Heart left ventricle (tissue), 16 donors: ENCODE measurements at regions not wholly inside any gene's neighbourhood (a gene's known extent, or its start where the extent isn't known, plus 50 kb on each side); places are given as distances from the start of the nearest gene placed in this dataset.

Experiments used
- ATAC-seq, 4 donors: fragments of 200-7000 bp; cut with Tn5 transposase; one replicate each; pipeline ENCODE4 v1.9.1; 2020 to 2022; ENCODE audit warnings: moderate library complexity in 4 of 4, mild to moderate bottlenecking in 3 of 4, moderate number of reproducible peaks in 1 of 4
- DNase-seq, 5 donors: peaks; one replicate each; pipeline ENCODE4 v3.0.0-alpha.2; 2020
- H3K27ac ChIP-seq, 12 donors: fragments of 200-600 bp; sonication (generic) in 4 of 12; one replicate each; pipeline versions ENCODE4 v1.5.0 to v1.8.0; 2016 to 2022; ENCODE audit warnings: mild to moderate bottlenecking in 2 of 12
- H3K27me3 ChIP-seq, 9 donors: fragments of 200-600 bp; sonication (generic) in 2 of 9; one replicate each; pipeline versions ENCODE4 v1.5.1 to v1.8.0; 2016 to 2022; ENCODE audit warnings: mild to moderate bottlenecking in 3 of 9
- H3K36me3 ChIP-seq, 9 donors: fragments of 200-600 bp; sonication (generic) in 2 of 9; one replicate each; pipeline versions ENCODE4 v1.5.0 to v1.8.0; 2018 to 2022; ENCODE audit warnings: mild to moderate bottlenecking in 2 of 9
- H3K4me1 ChIP-seq, 12 donors: fragments of 200-600 bp; sonication (generic) in 4 of 12; one replicate each; pipeline versions ENCODE4 v1.5.0 to v1.8.0; 2016 to 2022; ENCODE audit warnings: mild to moderate bottlenecking in 3 of 12
- H3K4me3 ChIP-seq, 12 donors: fragments of 200-600 bp; sonication (generic) in 4 of 12; one replicate each; pipeline versions ENCODE4 v1.5.0 to v1.8.0; 2017 to 2022; ENCODE audit warnings: mild to moderate bottlenecking in 9 of 12, moderate library complexity in 4 of 12
- H3K9me3 ChIP-seq, 12 donors: fragments of 200-600 bp; sonication (generic) in 4 of 12; one replicate each; pipeline versions ENCODE4 v1.5.0 to v1.8.0; 2016 to 2022; ENCODE audit warnings: mild to moderate bottlenecking in 1 of 12
- POLR2A ChIP-seq, 2 donors: fragments of 450-650 bp; IDR thresholded peaks; one replicate each; pipeline ENCODE4 v1.6.1; 2017; ENCODE audit warnings: antibody characterized with exemption in 2 of 2, mild to moderate bottlenecking in 2 of 2, moderate library complexity in 2 of 2
- WGBS, 4 donors: extraction: QIAGEN DNeasy Blood & Tissue Kit in 2 of 4; methylation state at CpG; one replicate each; pipeline versions ENCODE4 v1.1.5 to v1.1.7; 2013 to 2018; 5-methylcytosine and 5-hydroxymethylcytosine counted together
- intact Hi-C, 10 donors: fragments of 100-400 bp; cut with DNase I; formaldehyde crosslinking; loops; one replicate each; pipeline versions ENCODE4 v1.11.1 to v1.14.2; 2022
- TF ChIP-seq, protein P1 (sequence below), 12 donors: fragments of 200-600 bp; sonication (generic) in 4 of 12; IDR thresholded peaks; one replicate each; pipeline versions ENCODE4 v1.5.0 to v1.8.0; 2018 to 2022; ENCODE audit warnings: antibody characterized with exemption in 12 of 12, mild to moderate bottlenecking in 5 of 12
- donor health status: ischemic (EF 13 %, LVEDD 7.1; RV severe dilation, severe dysfunction).
- donor health status: healthy with polysubstance abuse.
- donor health status: DM: no; HTN: yes; CAD: no.
- donor health status: DM: no; HTN: no; CAD: no.
- donor health status: ischemic (EF 25% LVEDD 6.9; RV normal size, moderate dysfunction).
- donor health status: ischemic (EF 25% LVEDD 5.7; RV mildly dilated, moderate dysfunction).
- donor health status: healthy.
- donor health status: DM: yes; HTN: yes; CAD: no.
- donor health status: ischemic (EF 35%, LVEDD 5.7; RV mildly dilated, moderate dysfunction).
- donor health status: nonischemic (EF 11% LVEDD 7.7; RV severe dilation, severe dysfunction).
- donor health status: DM: yes; HTN: yes; CAD: no.
- donor health status: PGD.
- donor health status: ischemic (EF 29% LVEDD 5.4; RV normal size, mild dysfunction).
- donor health status: nonischemic (EF 23%, LVEDD 6.1; RV moderate dilation, normal function).

DNA sequence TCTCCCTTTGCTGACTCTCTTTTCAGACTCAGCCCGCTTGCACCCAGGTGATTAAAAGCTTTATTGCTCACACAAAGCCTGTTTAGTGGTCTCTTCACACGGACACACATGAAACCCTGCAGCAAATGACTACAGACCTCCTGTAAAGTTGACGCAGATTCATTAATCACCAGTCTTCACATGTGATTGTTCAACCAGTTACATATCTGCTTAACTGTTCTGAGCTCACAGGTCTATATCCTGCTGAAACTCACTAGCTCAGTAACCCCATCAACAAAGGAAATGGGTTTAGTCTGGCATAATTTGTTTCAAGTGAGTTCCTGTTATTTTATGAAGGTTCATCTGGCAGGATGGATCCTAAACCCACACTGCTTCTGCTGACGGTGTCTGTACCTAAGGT lies 68.4 kb upstream of the GJA8 start:
- no peaks in the 10 kb centered on the region for H3K36me3 ChIP-seq
- WGBS, 4 donors = 60 to 72% (median 70%) methylated on average over 4 of the region's 4 CpGs

DNA sequence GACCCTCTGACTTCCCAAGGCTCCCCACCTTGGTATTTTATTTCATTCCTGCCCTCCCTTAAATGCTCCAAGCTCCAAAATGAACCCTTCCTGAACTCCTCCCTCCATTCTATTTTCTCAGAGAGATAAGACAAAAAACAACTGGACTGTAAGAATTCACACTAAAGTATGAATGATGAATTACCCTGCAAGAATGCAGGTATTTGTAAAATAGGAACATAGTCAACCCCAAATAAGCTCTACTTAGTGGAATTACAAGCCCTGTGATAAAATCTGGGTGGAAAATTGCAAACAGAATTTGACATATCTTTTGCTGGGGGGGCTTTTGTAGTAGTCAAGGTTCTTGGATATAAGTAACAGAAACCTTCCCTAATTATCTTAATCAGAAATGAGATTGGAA lies 67.8 kb upstream of the GJA8 start:
- TF ChIP-seq POLR2A (IDR thresholded peaks at IDR 0.05) = no peak
- TF ChIP-seq, protein P1, sequence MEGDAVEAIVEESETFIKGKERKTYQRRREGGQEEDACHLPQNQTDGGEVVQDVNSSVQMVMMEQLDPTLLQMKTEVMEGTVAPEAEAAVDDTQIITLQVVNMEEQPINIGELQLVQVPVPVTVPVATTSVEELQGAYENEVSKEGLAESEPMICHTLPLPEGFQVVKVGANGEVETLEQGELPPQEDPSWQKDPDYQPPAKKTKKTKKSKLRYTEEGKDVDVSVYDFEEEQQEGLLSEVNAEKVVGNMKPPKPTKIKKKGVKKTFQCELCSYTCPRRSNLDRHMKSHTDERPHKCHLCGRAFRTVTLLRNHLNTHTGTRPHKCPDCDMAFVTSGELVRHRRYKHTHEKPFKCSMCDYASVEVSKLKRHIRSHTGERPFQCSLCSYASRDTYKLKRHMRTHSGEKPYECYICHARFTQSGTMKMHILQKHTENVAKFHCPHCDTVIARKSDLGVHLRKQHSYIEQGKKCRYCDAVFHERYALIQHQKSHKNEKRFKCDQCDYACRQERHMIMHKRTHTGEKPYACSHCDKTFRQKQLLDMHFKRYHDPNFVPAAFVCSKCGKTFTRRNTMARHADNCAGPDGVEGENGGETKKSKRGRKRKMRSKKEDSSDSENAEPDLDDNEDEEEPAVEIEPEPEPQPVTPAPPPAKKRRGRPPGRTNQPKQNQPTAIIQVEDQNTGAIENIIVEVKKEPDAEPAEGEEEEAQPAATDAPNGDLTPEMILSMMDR (IDR thresholded peaks at IDR 0.05) = no peak
- Histone ChIP-seq H3K27ac (no peak overlapping the region), H3K4me3 (no peak overlapping the region), H3K27me3 (no peaks in the 10 kb centered on the region), H3K36me3 (no peaks in the 10 kb centered on the region), H3K4me1 (no peaks in the 10 kb centered on the region), H3K9me3 (no peaks in the 10 kb centered on the region)
- intact Hi-C loops = loop anchor here in 2 of 10 donors (5.0 kb wide), 1 partner anchor 42 kb away; no protein-coding TSS in a partner anchor
- ATAC-seq (no peak), DNase-seq (no peak)

More for the DNA sequence above, 68.4 kb upstream of the GJA8 start:
- Histone ChIP-seq H3K4me1 (no peaks in the 10 kb centered on the region), H3K27me3 (no peaks in the 10 kb centered on the region), H3K27ac (no peak overlapping the region), H3K4me3 (no peak overlapping the region), H3K9me3 (no peaks in the 10 kb centered on the region)
- no peak for ATAC-seq
- no peak for TF ChIP-seq POLR2A (IDR thresholded peaks at IDR 0.05)
- TF ChIP-seq, protein P1 (IDR thresholded peaks at IDR 0.05) = no peak
- intact Hi-C loops = loop anchor here in 1 of 10 donors (5.0 kb wide), 1 partner anchor 43 kb away; no protein-coding TSS in a partner anchor
- no peak for DNase-seq

DNA sequence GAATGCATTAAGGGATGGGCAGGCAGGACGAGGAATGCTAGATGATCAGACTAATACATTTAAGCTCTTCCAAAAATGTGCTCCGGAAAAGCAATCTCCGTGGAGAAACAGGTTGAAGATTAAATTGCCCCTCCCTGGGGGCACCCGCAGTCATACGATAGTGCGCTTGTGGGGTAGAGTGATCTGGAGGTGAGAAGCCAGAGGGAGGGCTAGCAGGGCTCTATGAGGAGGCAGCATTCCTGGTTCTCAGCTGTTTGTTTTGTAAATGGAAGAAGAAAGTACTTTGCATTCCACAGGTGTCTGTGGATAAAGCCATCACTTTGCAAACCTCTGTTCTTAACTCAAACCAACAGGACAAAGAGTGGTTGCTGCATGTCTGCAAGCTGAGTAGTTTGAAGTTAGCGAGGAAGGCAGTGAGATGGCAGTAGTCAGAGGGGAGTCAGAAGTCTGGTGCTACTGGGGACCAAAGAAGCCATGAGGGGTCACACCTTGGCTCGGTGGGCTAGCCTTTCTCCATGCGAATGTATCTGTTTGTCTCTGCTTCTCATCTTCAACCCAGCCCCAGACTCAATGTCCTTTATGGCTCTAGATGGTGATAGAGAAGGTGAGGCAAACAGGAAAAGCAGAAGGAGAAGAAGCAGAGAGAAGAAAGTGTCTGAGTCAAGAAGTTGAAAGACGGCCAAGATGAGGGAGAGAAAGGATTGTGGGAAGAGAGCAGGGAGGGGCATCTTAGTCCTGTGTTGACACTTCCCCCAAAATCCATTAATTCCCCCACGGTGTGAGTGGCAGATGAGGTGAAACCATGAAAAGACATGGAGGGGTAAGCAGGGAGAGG lies 65.2 kb upstream of the GJA8 start:
- Histone ChIP-seq H3K27me3 (no peaks in the 10 kb centered on the region), H3K4me1 (no peaks in the 10 kb centered on the region), H3K4me3 (no peak overlapping the region), H3K36me3 (no peaks in the 10 kb centered on the region), H3K27ac (no peak overlapping the region), H3K9me3 (no peaks in the 10 kb centered on the region)
- intact Hi-C loops = loop anchor here in 1 of 10 donors (5.0 kb wide), 1 partner anchor 40 kb away; no protein-coding TSS in a partner anchor
- TF ChIP-seq, protein P1 (IDR thresholded peaks at IDR 0.05) = no peak
- no peak for TF ChIP-seq POLR2A (IDR thresholded peaks at IDR 0.05)
- 62 to 71% (median 66%) methylated on average over 11 of the region's 11 CpGs for WGBS, 4 donors
- DNase-seq = no peak
- ATAC-seq = no peak

DNA sequence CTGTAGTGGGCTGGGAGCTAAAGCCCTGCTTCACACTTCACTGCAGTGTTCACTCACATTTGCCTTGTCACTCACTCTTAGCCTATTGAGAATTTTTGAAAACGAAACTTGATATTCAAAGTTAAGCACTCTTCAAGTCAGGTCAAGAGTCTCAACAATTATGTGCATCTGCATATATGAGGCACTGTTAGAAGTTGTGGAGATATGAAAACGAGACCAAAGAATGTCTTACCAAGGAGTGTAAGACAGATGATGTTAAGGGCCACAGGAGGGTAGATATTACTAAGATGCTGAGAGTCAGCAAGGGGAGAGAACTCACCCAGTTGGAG lies 64.7 kb upstream of the GJA8 start:
- TF ChIP-seq POLR2A (IDR thresholded peaks at IDR 0.05) = no peak
- TF ChIP-seq, protein P1 (IDR thresholded peaks at IDR 0.05) = no peak
- no peak overlapping the region for H3K4me3 ChIP-seq
- no peak overlapping the region for H3K27ac ChIP-seq
- no peak for DNase-seq
- intact Hi-C loops = loop anchor here in 1 of 10 donors (5.0 kb wide), 1 partner anchor 39 kb away; no protein-coding TSS in a partner anchor
- H3K36me3 ChIP-seq = no peaks in the 10 kb centered on the region
- no peak for ATAC-seq
- no peaks in the 10 kb centered on the region for H3K27me3 ChIP-seq
- 66 to 72% (median 71%) methylated on average over 2 of the region's 2 CpGs for WGBS, 4 donors
- no peaks in the 10 kb centered on the region for H3K4me1 ChIP-seq
- H3K9me3 ChIP-seq = no peaks in the 10 kb centered on the region
